ENCODE measurements at regions not wholly inside any gene's neighbourhood (a gene's known extent, or its start where the extent isn't known, plus 50 kb on each side); places are given as distances from the start of the nearest gene placed in this dataset.

DNA sequence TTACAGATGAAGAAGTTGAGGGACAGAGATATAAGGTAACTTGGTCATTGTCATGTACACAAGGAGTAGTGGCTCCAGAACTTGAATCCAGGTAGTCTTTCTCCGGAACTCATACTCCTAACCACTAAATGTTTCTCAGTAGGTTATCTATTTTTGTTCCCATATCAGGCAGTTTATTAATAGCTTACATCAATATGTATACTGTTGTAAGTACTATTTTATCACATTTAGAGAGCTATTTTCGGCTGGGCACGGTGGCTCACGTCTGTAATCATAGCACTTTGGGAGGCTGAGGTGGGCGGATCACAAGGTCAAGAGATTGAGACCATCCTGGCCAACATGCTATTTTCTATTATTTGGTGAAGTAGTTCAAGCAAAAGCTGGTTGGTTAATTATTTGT is 415.6 kb upstream of the FBXO33 start:
- DNase-seq (ENCODE audit: low read depth) = no peak
- no peak overlapping the region for H3K4me3 ChIP-seq (ENCODE audit: control insufficient read depth, low read depth, low read length)
- TF ChIP-seq, protein P1, sequence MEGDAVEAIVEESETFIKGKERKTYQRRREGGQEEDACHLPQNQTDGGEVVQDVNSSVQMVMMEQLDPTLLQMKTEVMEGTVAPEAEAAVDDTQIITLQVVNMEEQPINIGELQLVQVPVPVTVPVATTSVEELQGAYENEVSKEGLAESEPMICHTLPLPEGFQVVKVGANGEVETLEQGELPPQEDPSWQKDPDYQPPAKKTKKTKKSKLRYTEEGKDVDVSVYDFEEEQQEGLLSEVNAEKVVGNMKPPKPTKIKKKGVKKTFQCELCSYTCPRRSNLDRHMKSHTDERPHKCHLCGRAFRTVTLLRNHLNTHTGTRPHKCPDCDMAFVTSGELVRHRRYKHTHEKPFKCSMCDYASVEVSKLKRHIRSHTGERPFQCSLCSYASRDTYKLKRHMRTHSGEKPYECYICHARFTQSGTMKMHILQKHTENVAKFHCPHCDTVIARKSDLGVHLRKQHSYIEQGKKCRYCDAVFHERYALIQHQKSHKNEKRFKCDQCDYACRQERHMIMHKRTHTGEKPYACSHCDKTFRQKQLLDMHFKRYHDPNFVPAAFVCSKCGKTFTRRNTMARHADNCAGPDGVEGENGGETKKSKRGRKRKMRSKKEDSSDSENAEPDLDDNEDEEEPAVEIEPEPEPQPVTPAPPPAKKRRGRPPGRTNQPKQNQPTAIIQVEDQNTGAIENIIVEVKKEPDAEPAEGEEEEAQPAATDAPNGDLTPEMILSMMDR (IDR thresholded peaks at IDR 0.05; ENCODE audit: control insufficient read depth, insufficient read depth, low read depth, low read length, missing control alignments) = no peak

DNA sequence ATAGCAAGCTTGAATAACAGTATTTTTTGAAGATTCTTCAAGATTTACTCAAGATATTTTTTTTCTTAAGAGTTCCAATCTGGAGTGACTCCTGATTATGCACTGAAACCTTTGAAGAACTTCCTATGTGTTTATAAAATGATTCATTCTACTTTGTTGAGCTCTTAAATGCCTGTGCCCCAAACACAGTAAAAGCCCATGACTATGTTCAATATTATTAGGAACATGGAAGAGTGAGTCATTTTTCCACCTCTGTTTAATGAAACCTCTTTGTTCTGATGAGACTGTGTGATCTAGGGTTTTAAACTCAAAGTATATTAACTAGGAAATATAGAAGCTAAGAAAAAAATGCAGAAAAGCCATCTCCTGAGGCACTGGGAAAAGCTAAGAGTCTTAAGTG is 415.0 kb upstream of the FBXO33 start:
- TF ChIP-seq, protein P1 (IDR thresholded peaks at IDR 0.05; ENCODE audit: control insufficient read depth, insufficient read depth, low read depth, low read length, missing control alignments) = no peak
- DNase-seq (ENCODE audit: low read depth) = no peak
- H3K4me3 ChIP-seq (ENCODE audit: control insufficient read depth, low read depth, low read length) = no peak overlapping the region

DNA sequence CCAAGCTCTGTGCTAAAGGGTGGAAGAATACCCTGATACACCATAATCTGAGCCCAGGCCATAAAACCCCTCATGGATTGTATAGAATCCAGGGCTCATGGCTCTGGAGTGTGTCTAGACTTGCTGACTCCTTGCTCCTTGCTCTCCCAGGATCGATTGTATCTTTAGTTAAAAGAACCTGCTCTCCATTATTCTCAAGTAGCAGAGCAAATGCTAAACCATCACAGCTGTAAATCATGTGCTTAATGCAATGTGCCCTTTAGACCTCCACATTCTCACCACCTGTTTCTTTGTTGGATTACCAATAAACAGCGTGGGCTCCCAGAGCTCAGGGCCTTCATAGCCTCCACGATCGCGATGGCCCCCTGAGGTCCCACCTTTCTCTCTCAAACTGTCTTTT is 411.6 kb upstream of the FBXO33 start:
- TF ChIP-seq, protein P1 (IDR thresholded peaks at IDR 0.05; ENCODE audit: control insufficient read depth, insufficient read depth, low read depth, low read length, missing control alignments) = no peak
- no peak for DNase-seq (ENCODE audit: low read depth)

DNA sequence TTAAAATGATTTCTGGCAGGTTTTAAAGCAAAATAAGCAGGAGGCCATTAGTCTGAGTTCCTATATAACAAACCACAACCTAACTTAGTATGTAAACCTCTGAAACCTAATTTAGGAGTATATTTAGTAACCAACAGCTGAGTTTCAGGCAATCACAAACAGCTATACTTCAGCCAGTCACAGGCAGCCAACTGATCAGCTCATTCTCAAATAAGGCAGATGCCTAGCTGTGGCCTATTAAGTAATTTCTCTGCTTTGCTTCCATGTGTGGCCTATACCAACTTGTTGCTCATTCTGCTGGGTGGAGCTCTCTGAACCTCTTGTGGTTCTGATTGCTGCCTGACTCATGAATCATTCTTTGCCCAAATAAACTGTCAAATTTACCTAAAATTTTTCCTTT is 408.9 kb upstream of the FBXO33 start:
- DNase-seq (ENCODE audit: low read depth) = no peak
- TF ChIP-seq, protein P1 (IDR thresholded peaks at IDR 0.05; ENCODE audit: control insufficient read depth, insufficient read depth, low read depth, low read length, missing control alignments) = no peak
- no peak overlapping the region for H3K4me3 ChIP-seq (ENCODE audit: control insufficient read depth, low read depth, low read length)

More for the DNA sequence above, 411.6 kb upstream of the FBXO33 start:
- H3K4me3 ChIP-seq (ENCODE audit: control insufficient read depth, low read depth, low read length) = no peak overlapping the region

DNA sequence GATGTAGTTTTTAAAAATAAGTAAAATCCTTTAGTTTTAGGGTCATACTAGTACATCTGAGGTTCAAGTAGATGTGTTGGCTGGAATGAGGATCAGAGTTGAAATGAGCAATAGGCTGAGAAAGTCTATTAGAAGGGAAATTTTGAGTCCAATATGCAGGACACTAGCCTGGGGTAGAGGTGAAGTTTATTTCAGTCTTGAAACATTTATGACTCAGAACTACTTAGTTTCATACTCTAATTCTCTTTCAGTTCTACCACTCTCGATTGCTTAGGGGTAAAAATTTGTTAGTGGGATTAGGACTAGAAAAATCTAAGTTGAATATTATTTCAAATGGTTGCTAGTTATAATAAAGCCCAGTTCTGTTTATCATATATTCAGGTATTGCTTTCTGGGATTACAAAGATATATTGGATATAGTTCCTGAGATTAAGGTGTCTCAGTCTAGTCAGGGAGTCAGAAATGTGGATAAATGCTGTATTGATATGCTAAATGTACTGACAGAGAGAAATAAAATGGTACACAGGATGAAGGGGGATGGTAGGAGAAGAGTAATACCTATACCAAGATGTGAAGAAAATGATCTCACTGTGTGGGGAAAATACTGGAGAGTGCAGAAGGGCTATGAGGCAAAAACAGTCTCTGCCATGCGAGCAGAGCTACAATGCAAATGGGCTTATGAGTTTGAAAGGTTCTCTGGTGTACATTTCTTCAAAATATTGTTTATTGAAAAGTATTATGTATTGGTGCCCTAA is 395.8 kb upstream of the FBXO33 start:
- TF ChIP-seq, protein P1 (IDR thresholded peaks at IDR 0.05; ENCODE audit: control insufficient read depth, insufficient read depth, low read depth, low read length, missing control alignments) = no peak
- no peak for DNase-seq (ENCODE audit: low read depth)
- no peak overlapping the region for H3K4me3 ChIP-seq (ENCODE audit: control insufficient read depth, low read depth, low read length)

DNA sequence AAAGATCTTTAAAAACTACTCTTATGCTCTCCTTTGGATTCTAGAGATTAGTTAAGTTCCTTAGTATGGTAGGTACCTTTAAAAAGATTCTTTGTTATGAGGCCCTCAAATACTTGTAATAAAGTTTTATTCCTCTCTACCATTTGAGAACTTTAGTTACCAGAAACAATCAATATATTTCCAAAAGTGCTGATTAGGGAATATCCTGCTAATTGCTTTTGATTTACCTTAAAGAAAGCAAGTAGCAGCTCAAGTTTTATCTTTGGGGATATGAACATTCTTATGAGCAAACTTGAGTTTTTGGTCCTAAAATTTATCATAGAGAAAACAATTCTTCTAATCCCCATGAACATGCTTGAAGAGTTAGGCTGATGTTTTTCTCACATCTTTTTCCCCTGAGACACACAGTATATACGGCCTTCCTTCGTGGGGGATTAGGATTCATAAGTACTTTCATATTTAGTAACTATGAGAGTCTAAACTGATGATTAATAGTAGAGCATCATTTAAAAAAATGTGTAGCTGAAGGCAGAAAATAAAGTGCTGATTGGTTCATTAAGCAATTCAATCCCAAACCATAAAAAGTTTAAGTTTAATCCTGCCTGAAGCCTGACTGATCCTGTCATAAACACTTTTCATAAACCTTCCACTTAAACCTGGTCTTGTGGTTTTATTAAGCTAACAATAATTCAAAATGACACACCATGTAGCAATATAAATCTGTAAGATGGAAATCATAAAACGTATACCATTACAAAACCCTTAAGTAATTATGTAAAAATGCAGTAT is 380.5 kb upstream of the FBXO33 start:
- TF ChIP-seq, protein P1 (IDR thresholded peaks at IDR 0.05; ENCODE audit: control insufficient read depth, insufficient read depth, low read depth, low read length, missing control alignments) = no peak
- no peak for DNase-seq (ENCODE audit: low read depth)

More for the DNA sequence above, 380.5 kb upstream of the FBXO33 start:
- H3K4me3 ChIP-seq (ENCODE audit: control insufficient read depth, low read depth, low read length) = no peak overlapping the region

All from AG09309 (cell line).